ENCODE measurements at regions not wholly inside any gene's neighbourhood (a gene's known extent, or its start where the extent isn't known, plus 50 kb on each side); places are given as distances from the start of the nearest gene placed in this dataset.

DNA sequence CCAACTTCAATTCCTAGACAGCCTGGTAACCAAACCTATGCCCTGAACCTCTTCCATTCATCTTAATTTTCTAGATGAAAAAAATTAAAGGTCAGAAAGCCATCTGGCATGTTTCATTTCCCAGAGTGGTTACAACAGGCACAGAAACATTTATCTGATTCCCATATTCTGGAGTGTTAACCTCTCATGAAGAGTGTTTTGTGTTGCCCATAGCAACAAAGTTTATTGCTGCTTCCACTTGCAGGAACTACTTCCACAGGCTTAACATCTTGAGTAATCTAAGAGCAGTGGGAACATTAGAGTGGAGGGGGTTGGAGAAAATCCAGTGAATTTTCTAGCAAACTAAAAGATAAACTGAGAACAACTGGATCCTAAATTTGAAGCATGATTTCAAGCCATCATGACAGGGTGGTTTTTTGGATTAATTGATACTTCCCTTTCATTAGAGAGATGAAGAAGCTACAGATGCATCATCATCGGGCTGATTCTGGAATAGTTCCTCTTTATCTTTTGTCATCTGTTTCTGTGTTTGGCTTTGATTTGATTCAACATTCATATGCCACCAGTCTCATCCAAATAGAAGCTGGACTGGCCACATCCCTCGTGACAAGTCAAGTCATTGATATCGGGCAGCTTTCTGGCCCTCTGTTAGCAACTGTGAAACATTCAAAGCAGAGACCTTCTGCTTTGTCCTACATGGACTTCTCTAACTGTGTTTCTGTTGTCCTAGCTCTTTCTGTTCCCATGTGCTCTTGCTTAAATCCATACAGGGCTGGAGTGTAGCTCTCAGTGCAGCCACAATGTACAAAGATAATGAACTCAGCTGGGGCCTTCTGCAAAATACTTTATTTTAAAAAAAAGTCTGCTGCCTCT is 167.3 kb downstream of the MID1IP1 start:
- DNase-seq: no peak
- no peaks in the 10 kb centered on the region for H3K4me1 ChIP-seq
- H3K27ac ChIP-seq: no peak overlapping the region
- peaks cover 0 to 4% (median 0%) of the 10 kb centered on the region in 7 donors for H3K27me3 ChIP-seq (replicated peaks in 1 of 7)
- peaks cover 0 to 3% (median 1%) of the 10 kb centered on the region in 8 donors for H3K9me3 ChIP-seq
- TF ChIP-seq POLR2A (IDR thresholded peaks at IDR 0.05) (no peak), POLR2AphosphoS5 (IDR thresholded peaks at IDR 0.05) (no peak), CTCF (IDR thresholded peaks at IDR 0.05 in 8 of 11, conservative IDR thresholded peaks at IDR 0.05 in 3 of 11) (no peak)
- intact Hi-C loops (cut with DNase I; ENCODE audit: low total_unique reads): no loop called here
- H3K4me3 ChIP-seq: no peak overlapping the region
- 65 to 81% (median 72%) methylated on average over 3 of the region's 3 CpGs for WGBS, 5 donors
- no peaks in the 10 kb centered on the region for H3K36me3 ChIP-seq

GRCh38 chrX:38970074-38970473 is 168.8 kb downstream of the MID1IP1 start:
- 88 to 100% (median 91%) methylated on average over 1 of the region's 1 CpG for WGBS, 5 donors
- H3K9me3 ChIP-seq: no peaks in the 10 kb centered on the region
- DNase-seq: no peak
- intact Hi-C loops (cut with DNase I; ENCODE audit: low total_unique reads): no loop called here
- peaks cover 0 to 4% (median 0%) of the 10 kb centered on the region in 7 donors for H3K27me3 ChIP-seq (replicated peaks in 1 of 7)
- no peaks in the 10 kb centered on the region for H3K36me3 ChIP-seq
- H3K4me3 ChIP-seq: no peak overlapping the region
- no peak for TF ChIP-seq POLR2AphosphoS5 (IDR thresholded peaks at IDR 0.05)
- no peak for TF ChIP-seq CTCF (IDR thresholded peaks at IDR 0.05 in 8 of 11, conservative IDR thresholded peaks at IDR 0.05 in 3 of 11)
- no peak for TF ChIP-seq POLR2A (IDR thresholded peaks at IDR 0.05)
- H3K27ac ChIP-seq: no peak overlapping the region
- no peaks in the 10 kb centered on the region for H3K4me1 ChIP-seq

- Histone ChIP-seq H3K27ac (no peak overlapping the region), H3K36me3 (no peaks in the 10 kb centered on the region), H3K27me3 (replicated peaks in 1 of 7) (peaks cover 0 to 4% (median 0%) of the 10 kb centered on the region in 7 donors), H3K4me3 (no peak overlapping the region), H3K9me3 (no peaks in the 10 kb centered on the region), H3K4me1 (no peaks in the 10 kb centered on the region)
- no peak for TF ChIP-seq POLR2A (IDR thresholded peaks at IDR 0.05)
- TF ChIP-seq POLR2AphosphoS5 (IDR thresholded peaks at IDR 0.05): no peak
- no peak for TF ChIP-seq CTCF (IDR thresholded peaks at IDR 0.05 in 8 of 11, conservative IDR thresholded peaks at IDR 0.05 in 3 of 11)
- intact Hi-C loops (cut with DNase I; ENCODE audit: low total_unique reads): no loop called here
- WGBS, 5 donors: 67 to 92% (median 79%) methylated on average over 3 of the region's 3 CpGs
- DNase-seq: no peak
Measured at GRCh38 chrX:38970845-38971244, 169.6 kb downstream of the MID1IP1 start.

DNA sequence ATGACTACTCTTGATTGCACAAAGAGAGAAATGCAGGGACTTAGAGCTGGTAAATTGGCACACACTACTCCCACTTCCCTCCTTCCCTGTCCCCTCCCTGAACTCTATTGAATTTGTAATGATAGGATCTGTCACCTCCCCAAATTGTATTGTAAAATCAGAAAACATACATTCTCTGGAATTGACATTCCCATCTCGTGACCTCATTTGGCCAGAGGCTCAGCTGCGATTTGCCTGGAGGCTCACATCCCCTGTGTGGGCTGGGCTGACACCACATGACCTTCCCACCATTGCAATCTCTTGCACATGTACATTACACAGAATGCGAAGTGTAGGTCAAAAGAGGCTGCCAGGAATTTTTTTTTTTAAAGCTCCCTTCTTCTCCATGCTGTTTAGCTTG is 172.1 kb downstream of the MID1IP1 start:
- DNase-seq: no peak
- no peaks in the 10 kb centered on the region for H3K9me3 ChIP-seq
- H3K27ac ChIP-seq: no peak overlapping the region
- H3K4me3 ChIP-seq: no peak overlapping the region
- intact Hi-C loops (cut with DNase I; ENCODE audit: low total_unique reads): no loop called here
- peaks cover 0 to 3% (median 0%) of the 10 kb centered on the region in 7 donors for H3K27me3 ChIP-seq (replicated peaks in 1 of 7)
- 65 to 76% (median 69%) methylated on average over 3 of the region's 3 CpGs for WGBS, 5 donors
- no peaks in the 10 kb centered on the region for H3K4me1 ChIP-seq
- H3K36me3 ChIP-seq: no peaks in the 10 kb centered on the region
- TF ChIP-seq CTCF (IDR thresholded peaks at IDR 0.05 in 8 of 11, conservative IDR thresholded peaks at IDR 0.05 in 3 of 11) (no peak), POLR2AphosphoS5 (IDR thresholded peaks at IDR 0.05) (no peak), POLR2A (IDR thresholded peaks at IDR 0.05) (no peak)

Data from spleen (tissue), 11 donors.